ENCODE measurements at regions not wholly inside any gene's neighbourhood (a gene's known extent, or its start where the extent isn't known, plus 50 kb on each side); places are given as distances from the start of the nearest gene placed in this dataset.

DNA sequence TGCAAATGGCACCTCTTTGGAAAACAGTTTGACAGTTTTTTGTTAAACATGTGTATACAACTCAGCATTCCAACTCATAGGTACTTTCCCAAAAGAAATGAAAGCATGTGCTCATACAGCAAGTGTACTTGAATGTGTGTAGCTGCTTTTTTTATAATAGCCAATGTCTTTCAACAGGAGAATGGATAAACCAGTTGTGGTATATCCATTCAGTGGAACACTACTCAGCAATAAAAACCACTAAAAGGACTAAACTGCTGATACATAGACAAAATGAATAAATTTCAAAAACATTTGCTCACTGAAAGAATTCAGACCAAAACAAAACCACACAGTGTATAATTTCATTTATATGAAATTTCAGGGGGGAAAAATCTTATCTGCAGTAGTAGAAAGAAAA is 267.3 kb downstream of the NR2F1-AS1 start:
- H3K4me1 ChIP-seq (ENCODE audit: control insufficient read depth, extremely low read depth, insufficient read depth, low read length) = no peaks in the 10 kb centered on the region
- no peak overlapping the region for H2AFZ ChIP-seq (ENCODE audit: low read depth, low read length)
- BruUV-seq (replicated peaks) = no TSS peak
- TF ChIP-seq POLR2A (IDR thresholded peaks at IDR 0.05; ENCODE audit: low read depth, low read length) (no peak), CTCF (IDR thresholded peaks at IDR 0.05; ENCODE audit: extremely low read depth in 1 of 2, insufficient read depth in 1 of 2, low read depth in 1 of 2, low read length in 2 of 2) (no peak), FOS (IDR thresholded peaks at IDR 0.05; ENCODE audit: borderline replicate concordance, insufficient read depth, low read length) (no peak), POLR2AphosphoS5 (IDR thresholded peaks at IDR 0.05; ENCODE audit: insufficient read depth, low read depth, low read length) (no peak), JUN (IDR thresholded peaks at IDR 0.05; ENCODE audit: borderline replicate concordance, insufficient read depth, insufficient read length, low read depth) (no peak), MAX (IDR thresholded peaks at IDR 0.05; ENCODE audit: insufficient read depth, insufficient read length) (no peak), MYC (IDR thresholded peaks at IDR 0.05; ENCODE audit: low read depth, low read length) (no peak), GATA2 (IDR thresholded peaks at IDR 0.05; ENCODE audit: insufficient read depth, insufficient read length, low read depth, low read length) (no peak), EZH2 (IDR thresholded peaks at IDR 0.05; ENCODE audit: borderline replicate concordance, low read depth, low read length, severe bottlenecking) (no peak)
- no peaks in the 10 kb centered on the region for H3K79me2 ChIP-seq (ENCODE audit: control insufficient read depth, insufficient read depth, low read length)
- H3K36me3 ChIP-seq (ENCODE audit: control insufficient read depth in 2 of 2, extremely low read depth in 1 of 2, insufficient read depth in 2 of 2, low read length in 2 of 2) = no peaks in the 10 kb centered on the region
- H4K20me1 ChIP-seq (replicated peaks; ENCODE audit: control insufficient read depth, extremely low read depth, insufficient read depth, low read length) = no peaks in the 10 kb centered on the region
- CTCF ChIA-PET = no interaction called here
- intact Hi-C loops (cut with micrococcal nuclease) = no loop called here
- no peaks in the 10 kb centered on the region for H3K9me1 ChIP-seq (replicated peaks; ENCODE audit: control insufficient read depth, extremely low read depth, insufficient read depth, low read length)
- no peak overlapping the region for H3K27ac ChIP-seq (ENCODE audit: insufficient read depth, low read depth, low read length)
- H3K4me2 ChIP-seq (ENCODE audit: insufficient read depth, low read length) = no peak overlapping the region
- POLR2A ChIA-PET = no interaction called here
- no peak overlapping the region for H3K9ac ChIP-seq (replicated peaks; ENCODE audit: extremely low read depth, insufficient read depth, low read length)
- DNase-seq (ENCODE audit: low read depth, low spot score) (no peak), FAIRE-seq (no peak)
- H3K9me3 ChIP-seq (replicated peaks; ENCODE audit: control insufficient read depth, insufficient read depth, low read length) = no peaks in the 10 kb centered on the region
- no peak overlapping the region for H3K4me3 ChIP-seq (replicated peaks in 1 of 3; ENCODE audit: insufficient read depth in 1 of 3, low read depth in 1 of 3, low read length in 3 of 3)
- H3K27me3 ChIP-seq (ENCODE audit: control insufficient read depth in 2 of 2, insufficient read depth in 2 of 2, low read length in 2 of 2) = no peaks in the 10 kb centered on the region
- dilution Hi-C loops (cut with MboI; ENCODE audit: extremely low pct_ligation_motif_present, low sequenced_read_pairs) = no loop called here

All from endothelial cell of umbilical vein (primary cell).